LHCN-M2 (cell line): ENCODE measurements at regions not wholly inside any gene's neighbourhood (a gene's known extent, or its start where the extent isn't known, plus 50 kb on each side); places are given as distances from the start of the nearest gene placed in this dataset.
"Not testable (repeated sequence)": the region's sequence is repeated elsewhere in the genome, so short reads cannot be mapped to it uniquely, and the experiment has no call there.

Source experiments
- DNase-seq: peaks from one replicate; pipeline ENCODE4 v3.0.0-alpha.2; 2012; ENCODE audit warnings: low read depth

- peak; percentile 65 for DNase-seq
Observed at GRCh38 chr2:43071599-43072550, 154.5 kb downstream of the ZFP36L2 start.

- DNase-seq: peak; percentile 63
Observed at GRCh38 chr2:43070676-43071502, 155.5 kb downstream of the ZFP36L2 start.

- DNase-seq: no peak
Observed at GRCh38 chr2:43070030-43070429, 156.4 kb downstream of the ZFP36L2 start.

GRCh38 chr2:43068631-43069517, 157.5 kb downstream of the ZFP36L2 start:
- no peak for DNase-seq

GRCh38 chr2:43068041-43068533, 158.3 kb downstream of the ZFP36L2 start:
- DNase-seq: no peak

GRCh38 chr2:43067254-43068040, 159.0 kb downstream of the ZFP36L2 start:
- DNase-seq: no peak

- not testable (repeated sequence) for DNase-seq
Observed at GRCh38 chr2:43066541-43067253, 159.7 kb downstream of the ZFP36L2 start.

GRCh38 chr2:43065871-43066270, 160.5 kb downstream of the ZFP36L2 start:
- no peak for DNase-seq

- no peak for DNase-seq
Observed at GRCh38 chr2:43065036-43065435, 161.4 kb downstream of the ZFP36L2 start.

- not testable (repeated sequence) for DNase-seq
Observed at GRCh38 chr2:43063096-43063495, 163.3 kb downstream of the ZFP36L2 start.

- DNase-seq: no peak
Observed at GRCh38 chr2:43062058-43062457, 164.3 kb downstream of the ZFP36L2 start.

GRCh38 chr2:43060390-43061016, 165.9 kb downstream of the ZFP36L2 start:
- DNase-seq: no peak

- DNase-seq: peak; percentile 50
Observed at GRCh38 chr2:43059183-43059897, 167.1 kb downstream of the ZFP36L2 start.

GRCh38 chr2:43058726-43059110, 167.7 kb downstream of the ZFP36L2 start:
- no peak for DNase-seq

- no peak for DNase-seq
Observed at GRCh38 chr2:43057742-43058725, 168.4 kb downstream of the ZFP36L2 start.

- no peak for DNase-seq
Observed at GRCh38 chr2:43057026-43057741, 169.2 kb downstream of the ZFP36L2 start.

- no peak for DNase-seq
Observed at GRCh38 chr2:43055985-43056384, 170.4 kb downstream of the ZFP36L2 start.
